Upper lobe of right lung (tissue), 1 donor: ENCODE measurements at regions not wholly inside any gene's neighbourhood (a gene's known extent, or its start where the extent isn't known, plus 50 kb on each side); places are given as distances from the start of the nearest gene placed in this dataset.
A peak's percentile ranks its signal among the peaks of the same experiment; 100 is the strongest.

Experiments used
- ATAC-seq: fragments of 200-7000 bp; cut with Tn5 transposase; one replicate; pipeline ENCODE4 v1.9.1; 2020; ENCODE audit warnings: mild to moderate bottlenecking, moderate library complexity
- DNase-seq: peaks from one replicate; pipeline ENCODE4 v3.0.0-alpha.2; 2020
- H3K27ac ChIP-seq: fragments of 200-600 bp; one replicate; pipeline ENCODE4 v1.8.0; 2022
- H3K27me3 ChIP-seq: fragments of 200-600 bp; one replicate; pipeline ENCODE4 v1.8.0; 2022; ENCODE audit warnings: mild to moderate bottlenecking
- H3K36me3 ChIP-seq: fragments of 200-600 bp; one replicate; pipeline ENCODE4 v1.8.0; 2022
- H3K4me1 ChIP-seq: fragments of 200-600 bp; one replicate; pipeline ENCODE4 v1.8.0; 2022
- H3K4me3 ChIP-seq: fragments of 200-600 bp; one replicate; pipeline ENCODE4 v1.8.0; 2022; ENCODE audit warnings: mild to moderate bottlenecking
- H3K9me3 ChIP-seq: fragments of 200-600 bp; one replicate; pipeline ENCODE4 v1.8.0; 2022
- CTCF ChIP-seq: fragments of 200-600 bp; IDR thresholded peaks from one replicate; pipeline ENCODE4 v1.8.0; 2022; ENCODE audit warnings: antibody characterized with exemption
- intact Hi-C: fragments of 100-400 bp; cut with DNase I; formaldehyde crosslinking; loops from one replicate; pipeline ENCODE4 v1.11.0; 2022
- donor health status: DM: no; HTN: yes; CAD: no; lungs with severe emphysema.

GRCh38 chr13:109842212-109842920 lies 56.0 kb upstream of the IRS2 start:
- H3K36me3 ChIP-seq: no peaks in the 10 kb centered on the region
- ATAC-seq: no peak
- intact Hi-C loops: no loop called here

GRCh38 chr13:109840893-109841287 lies 54.5 kb upstream of the IRS2 start:
- Histone ChIP-seq H3K36me3 (no peaks in the 10 kb centered on the region), H3K4me3 (no peak overlapping the region), H3K27me3 (no peaks in the 10 kb centered on the region), H3K27ac (no peak overlapping the region), H3K4me1 (no peaks in the 10 kb centered on the region), H3K9me3 (no peaks in the 10 kb centered on the region)
- DNase-seq (no peak), ATAC-seq (no peak)
- intact Hi-C loops: no loop called here
- no peak for TF ChIP-seq CTCF

More at GRCh38 chr13:109842212-109842920, 56.0 kb upstream of the IRS2 start:
- no peak for TF ChIP-seq CTCF
- no peak overlapping the region for H3K4me3 ChIP-seq
- DNase-seq: no peak
- H3K27ac ChIP-seq: no peak overlapping the region
- H3K27me3 ChIP-seq: no peaks in the 10 kb centered on the region
- H3K4me1 ChIP-seq: no peaks in the 10 kb centered on the region
- no peaks in the 10 kb centered on the region for H3K9me3 ChIP-seq

DNA sequence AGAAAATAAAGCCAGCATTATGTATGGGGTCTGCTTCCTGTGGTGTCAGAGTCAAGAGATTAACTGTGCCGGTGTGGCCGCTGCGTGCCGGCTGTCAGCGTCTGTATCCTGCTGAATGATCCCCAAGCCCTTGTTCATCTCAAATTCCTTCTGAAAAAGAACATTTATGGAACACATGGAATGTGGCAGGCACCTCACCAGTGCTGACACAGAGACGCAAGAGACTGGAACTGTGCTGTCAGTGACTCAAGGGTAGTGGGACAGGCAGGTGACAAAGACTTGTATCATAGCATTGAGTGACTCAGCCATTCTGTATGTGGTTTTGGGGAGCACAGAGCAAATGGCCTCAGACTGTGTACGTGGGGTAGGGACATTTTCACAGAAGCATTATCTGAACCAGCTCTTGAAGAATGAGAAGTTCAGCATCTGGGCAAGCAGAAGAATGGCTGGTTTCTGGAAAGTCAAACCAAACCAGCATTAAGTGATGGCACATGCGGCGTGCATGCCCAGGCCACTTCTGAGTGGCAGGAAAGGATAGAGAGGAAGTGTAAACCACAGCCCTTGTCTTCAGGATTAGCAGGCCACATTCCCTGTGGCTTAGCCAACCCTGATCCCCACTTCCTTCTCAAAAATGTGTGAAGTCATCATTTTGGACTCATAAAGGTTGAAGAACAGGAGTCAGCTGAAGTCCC lies 54.0 kb upstream of the IRS2 start:
- intact Hi-C loops: no loop called here
- Histone ChIP-seq H3K4me1 (no peaks in the 10 kb centered on the region), H3K9me3 (no peaks in the 10 kb centered on the region), H3K27ac (no peak overlapping the region), H3K27me3 (no peaks in the 10 kb centered on the region), H3K36me3 (no peaks in the 10 kb centered on the region), H3K4me3 (no peak overlapping the region)
- DNase-seq: no peak
- peak; percentile 50 for ATAC-seq
- TF ChIP-seq CTCF: no peak

GRCh38 chr13:109836629-109837607 lies 50.5 kb upstream of the IRS2 start:
- Histone ChIP-seq H3K4me3 (no peak overlapping the region), H3K36me3 (no peaks in the 10 kb centered on the region), H3K27ac (no peak overlapping the region), H3K27me3 (no peaks in the 10 kb centered on the region), H3K9me3 (no peaks in the 10 kb centered on the region), H3K4me1 (no peaks in the 10 kb centered on the region)
- peak; percentile 84 for ATAC-seq
- intact Hi-C loops: no loop called here
- DNase-seq: no peak
- TF ChIP-seq CTCF: no peak
